Mammary epithelial cell (primary cell): ENCODE measurements at regions not wholly inside any gene's neighbourhood (a gene's known extent, or its start where the extent isn't known, plus 50 kb on each side); places are given as distances from the start of the nearest gene placed in this dataset.

ENCODE experiments used
- CTCF ChIP-seq, 2 donors: IDR thresholded peaks in 1 of 2; conservative IDR thresholded peaks in 1 of 2; 2 replicates each; pipeline ENCODE4 v1.5.1; 2011 to 2012; ENCODE audit warnings: inconsistent platforms in 2 of 2, low read length in 2 of 2, mild to moderate bottlenecking in 2 of 2, control low read depth in 1 of 2, low read depth in 1 of 2; ENCODE audit not compliant: insufficient read depth in 1 of 2; ENCODE audit errors: extremely low read depth in 1 of 2
- EZH2 ChIP-seq: IDR thresholded peaks from 2 replicates; pipeline ENCODE4 v1.6.1; 2012; ENCODE audit warnings: low read length, inconsistent platforms, borderline replicate concordance

GRCh38 chr5:164809821-164810220 is 1304.4 kb downstream of the MAT2B start:
- TF ChIP-seq CTCF (conservative IDR thresholded peaks at IDR 0.05 in 1 of 2, IDR thresholded peaks at IDR 0.05 in 1 of 2; ENCODE audit: extremely low read depth in 1 of 2, insufficient read depth in 1 of 2, low read depth in 1 of 2, low read length in 2 of 2) (no peak), EZH2 (no peak)
